Peyer's patch (tissue), 4 donors: ENCODE measurements at regions not wholly inside any gene's neighbourhood (a gene's known extent, or its start where the extent isn't known, plus 50 kb on each side); places are given as distances from the start of the nearest gene placed in this dataset.

ENCODE experiments used
- POLR2A ChIP-seq, 2 donors: fragments of 450-650 bp; IDR thresholded peaks; one replicate each; pipeline ENCODE4 v1.5.1; 2017; ENCODE audit warnings: antibody characterized with exemption in 2 of 2, mild to moderate bottlenecking in 2 of 2, moderate library complexity in 2 of 2
- TF ChIP-seq, protein P1 (sequence below), 6 experiments: fragments of 450-650 bp in 4 of 6; fragments of 200-600 bp in 2 of 6; sonication (generic) in 1 of 6; IDR thresholded peaks; one replicate each; pipeline ENCODE4 v1.5.1; 2017 to 2019; ENCODE audit warnings: antibody characterized with exemption in 6 of 6, mild to moderate bottlenecking in 3 of 6, moderate library complexity in 1 of 6

- TF ChIP-seq, protein P1, sequence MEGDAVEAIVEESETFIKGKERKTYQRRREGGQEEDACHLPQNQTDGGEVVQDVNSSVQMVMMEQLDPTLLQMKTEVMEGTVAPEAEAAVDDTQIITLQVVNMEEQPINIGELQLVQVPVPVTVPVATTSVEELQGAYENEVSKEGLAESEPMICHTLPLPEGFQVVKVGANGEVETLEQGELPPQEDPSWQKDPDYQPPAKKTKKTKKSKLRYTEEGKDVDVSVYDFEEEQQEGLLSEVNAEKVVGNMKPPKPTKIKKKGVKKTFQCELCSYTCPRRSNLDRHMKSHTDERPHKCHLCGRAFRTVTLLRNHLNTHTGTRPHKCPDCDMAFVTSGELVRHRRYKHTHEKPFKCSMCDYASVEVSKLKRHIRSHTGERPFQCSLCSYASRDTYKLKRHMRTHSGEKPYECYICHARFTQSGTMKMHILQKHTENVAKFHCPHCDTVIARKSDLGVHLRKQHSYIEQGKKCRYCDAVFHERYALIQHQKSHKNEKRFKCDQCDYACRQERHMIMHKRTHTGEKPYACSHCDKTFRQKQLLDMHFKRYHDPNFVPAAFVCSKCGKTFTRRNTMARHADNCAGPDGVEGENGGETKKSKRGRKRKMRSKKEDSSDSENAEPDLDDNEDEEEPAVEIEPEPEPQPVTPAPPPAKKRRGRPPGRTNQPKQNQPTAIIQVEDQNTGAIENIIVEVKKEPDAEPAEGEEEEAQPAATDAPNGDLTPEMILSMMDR (IDR thresholded peaks at IDR 0.05): no peak
- TF ChIP-seq POLR2A (IDR thresholded peaks at IDR 0.05): no peak
Observed at GRCh38 chr13:80278706-80279105, 62.2 kb downstream of the SPRY2 start.
